Gastroesophageal sphincter (tissue), 4 donors: ENCODE measurements at regions not wholly inside any gene's neighbourhood (a gene's known extent, or its start where the extent isn't known, plus 50 kb on each side); places are given as distances from the start of the nearest gene placed in this dataset.

Experiments used
- ATAC-seq: fragments of 150-250 bp; one replicate; pipeline ENCODE4 v1.9.1; 2016; ENCODE audit warnings: mild to moderate bottlenecking, moderate library complexity
- H3K27ac ChIP-seq, 4 donors: fragments of 200-600 bp; sonication (generic) in 3 of 4; 1 replicate in 3 of 4; 2 replicates in 1 of 4; pipeline ENCODE4 v1.5.1; 2016 to 2019
- H3K27me3 ChIP-seq: fragments of 200-600 bp; sonication (generic); one replicate; pipeline ENCODE4 v1.5.1; 2019
- H3K36me3 ChIP-seq, 2 donors: fragments of 200-600 bp; sonication (generic); one replicate each; pipeline ENCODE4 v1.5.1; 2019; ENCODE audit warnings: control low read depth in 1 of 2
- H3K4me1 ChIP-seq, 3 donors: fragments of 200-600 bp; sonication (generic); 1 replicate in 2 of 3; 2 replicates in 1 of 3; pipeline ENCODE4 v1.5.1; 2016 to 2019; ENCODE audit warnings: control low read depth in 2 of 3
- H3K4me3 ChIP-seq, 2 donors: fragments of 200-600 bp; sonication (generic); one replicate each; pipeline ENCODE4 v1.5.1; 2019; ENCODE audit warnings: mild to moderate bottlenecking in 1 of 2, moderate library complexity in 1 of 2
- H3K9me3 ChIP-seq, 3 donors: fragments of 200-600 bp; sonication (generic); one replicate each; pipeline ENCODE4 v1.5.1; 2017 to 2019; ENCODE audit warnings: control low read depth in 2 of 3
- CTCF ChIP-seq, 4 experiments: fragments of 200-600 bp in 2 of 4; fragments of 450-650 bp in 2 of 4; sonication (generic) in 1 of 4; IDR thresholded peaks; one replicate each; pipeline ENCODE4 v1.5.1; 2017 to 2019; ENCODE audit warnings: antibody characterized with exemption in 4 of 4, mild to moderate bottlenecking in 2 of 4, moderate library complexity in 2 of 4
- EP300 ChIP-seq: sonication (generic); formaldehyde crosslinking; IDR thresholded peaks from one replicate; pipeline ENCODE4 v1.6.1; 2017; ENCODE audit warnings: antibody characterized with exemption, mild to moderate bottlenecking
- POLR2A ChIP-seq, 2 donors: fragments of 450-650 bp; IDR thresholded peaks; one replicate each; pipeline ENCODE4 v1.6.1; 2017; ENCODE audit warnings: antibody characterized with exemption in 2 of 2, mild to moderate bottlenecking in 2 of 2, moderate library complexity in 1 of 2
- POLR2AphosphoS5 ChIP-seq: sonication (generic); formaldehyde crosslinking; IDR thresholded peaks from one replicate; pipeline ENCODE4 v1.6.1; 2017; ENCODE audit warnings: antibody characterized with exemption
- WGBS, 2 donors: methylation state at CpG; one replicate each; pipeline ENCODE4 v1.1.5; 2018; ENCODE audit warnings: low coverage in 1 of 2; 5-methylcytosine and 5-hydroxymethylcytosine counted together

GRCh38 chr5:12332480-12332879, 428.2 kb upstream of the CTNND2 start:
- no peak overlapping the region for H3K4me3 ChIP-seq
- ATAC-seq: no peak
- no peaks in the 10 kb centered on the region for H3K9me3 ChIP-seq
- no peaks in the 10 kb centered on the region for H3K27me3 ChIP-seq
- H3K36me3 ChIP-seq: no peaks in the 10 kb centered on the region
- H3K27ac ChIP-seq: no peak overlapping the region
- no peaks in the 10 kb centered on the region for H3K4me1 ChIP-seq
- TF ChIP-seq EP300 (no peak), POLR2AphosphoS5 (no peak), POLR2A (IDR thresholded peaks at IDR 0.05) (no peak), CTCF (IDR thresholded peaks at IDR 0.05) (no peak)
- 17 to 21% methylated on average over 2 to 3 of the region's 3 CpGs for WGBS, 2 donors

DNA sequence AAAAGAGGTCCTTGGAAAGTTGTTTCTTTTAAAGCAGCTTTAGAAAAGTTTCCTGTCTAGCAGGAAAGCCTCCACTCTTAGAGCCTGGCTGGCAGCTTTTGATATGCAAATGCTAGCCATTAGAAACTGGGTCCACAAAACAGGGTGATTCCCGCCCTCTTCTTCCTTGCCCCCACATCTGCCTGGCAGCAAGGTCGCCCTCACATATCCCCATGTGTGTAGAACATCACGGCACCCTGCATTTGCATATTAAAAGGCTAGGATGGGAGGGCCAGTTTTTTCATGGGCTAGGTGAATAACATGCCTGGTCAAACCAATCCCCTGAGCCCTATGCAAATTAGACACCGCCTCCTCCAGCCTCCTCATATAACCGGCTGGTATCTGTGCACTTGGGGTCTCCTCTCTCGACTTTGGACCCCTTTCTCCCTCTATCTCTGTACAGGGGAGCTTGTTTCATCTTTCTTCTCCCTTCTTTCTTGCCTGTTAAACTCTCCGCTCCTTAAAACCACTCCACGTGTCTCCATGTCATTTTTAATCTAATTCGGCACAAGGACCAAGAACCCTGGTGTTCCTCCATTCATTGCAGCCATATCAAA, 426.8 kb upstream of the CTNND2 start:
- Histone ChIP-seq H3K9me3 (no peaks in the 10 kb centered on the region), H3K27ac (no peak overlapping the region), H3K27me3 (no peaks in the 10 kb centered on the region), H3K4me1 (no peaks in the 10 kb centered on the region), H3K36me3 (no peaks in the 10 kb centered on the region), H3K4me3 (no peak overlapping the region)
- no peak for ATAC-seq
- no peak for TF ChIP-seq EP300
- no peak for TF ChIP-seq POLR2A (IDR thresholded peaks at IDR 0.05)
- no peak for TF ChIP-seq CTCF (IDR thresholded peaks at IDR 0.05)
- TF ChIP-seq POLR2AphosphoS5: no peak
- 50 to 63% methylated on average over 2 to 6 of the region's 9 CpGs for WGBS, 2 donors

- no peaks in the 10 kb centered on the region for H3K9me3 ChIP-seq
- 69 to 100% methylated on average over 2 to 4 of the region's 4 CpGs for WGBS, 2 donors
- no peaks in the 10 kb centered on the region for H3K36me3 ChIP-seq
- no peaks in the 10 kb centered on the region for H3K4me1 ChIP-seq
- H3K27ac ChIP-seq: no peak overlapping the region
- H3K4me3 ChIP-seq: no peak overlapping the region
- no peak for ATAC-seq
- no peaks in the 10 kb centered on the region for H3K27me3 ChIP-seq
- TF ChIP-seq POLR2AphosphoS5 (no peak), EP300 (no peak), CTCF (IDR thresholded peaks at IDR 0.05) (no peak), POLR2A (IDR thresholded peaks at IDR 0.05) (no peak)
These were observed 426.1 kb upstream of the CTNND2 start for GRCh38 chr5:12330381-12330780.

GRCh38 chr5:12323637-12324229, 419.5 kb upstream of the CTNND2 start:
- H3K27ac ChIP-seq: no peak overlapping the region
- H3K27me3 ChIP-seq: no peaks in the 10 kb centered on the region
- H3K4me3 ChIP-seq: no peak overlapping the region
- H3K36me3 ChIP-seq: no peaks in the 10 kb centered on the region
- H3K4me1 ChIP-seq: no peaks in the 10 kb centered on the region
- 46 to 60% methylated on average over 2 to 4 of the region's 7 CpGs for WGBS, 2 donors
- no peak for ATAC-seq
- H3K9me3 ChIP-seq: no peaks in the 10 kb centered on the region
- TF ChIP-seq CTCF (IDR thresholded peaks at IDR 0.05) (no peak), POLR2AphosphoS5 (no peak), EP300 (no peak), POLR2A (IDR thresholded peaks at IDR 0.05) (no peak)

DNA sequence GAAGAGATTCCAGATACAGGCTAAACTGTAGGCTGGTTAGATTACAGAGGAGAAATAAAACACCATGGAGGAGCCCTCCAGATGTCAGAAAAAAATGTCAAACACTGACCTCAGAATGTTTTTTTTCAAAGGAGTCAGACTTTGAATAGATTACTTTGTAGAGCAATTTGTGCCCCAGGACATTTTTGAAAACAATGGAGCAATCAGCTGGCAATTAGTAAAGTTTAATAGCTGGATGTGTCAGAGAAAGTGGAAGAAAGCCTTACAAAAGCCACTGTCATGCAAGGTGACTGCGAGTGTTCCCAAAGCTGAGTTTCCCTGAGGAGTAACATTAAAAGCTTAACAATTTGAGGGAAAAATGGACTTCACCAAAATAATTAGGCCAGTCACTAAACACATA, 417.8 kb upstream of the CTNND2 start:
- Histone ChIP-seq H3K27ac (no peak overlapping the region), H3K4me3 (no peak overlapping the region), H3K27me3 (no peaks in the 10 kb centered on the region), H3K36me3 (no peaks in the 10 kb centered on the region), H3K4me1 (no peaks in the 10 kb centered on the region), H3K9me3 (no peaks in the 10 kb centered on the region)
- TF ChIP-seq POLR2AphosphoS5 (no peak), POLR2A (IDR thresholded peaks at IDR 0.05) (no peak), EP300 (no peak), CTCF (IDR thresholded peaks at IDR 0.05) (no peak)
- 26% methylated on average over 1 of the region's 1 CpG; no CpG with 5 or more reads in 1 of the 2 donors for WGBS, 2 donors
- no peak for ATAC-seq
